Ascending aorta (tissue), 2 donors: ENCODE measurements at regions not wholly inside any gene's neighbourhood (a gene's known extent, or its start where the extent isn't known, plus 50 kb on each side); places are given as distances from the start of the nearest gene placed in this dataset.

Experiments used
- DNase-seq, 2 donors: peaks; one replicate each; pipeline ENCODE4 v3.0.0-alpha.2; 2019; ENCODE audit warnings: low spot score in 2 of 2
- H3K27ac ChIP-seq, 2 donors: fragments of 200-600 bp; sonication (generic); one replicate each; pipeline ENCODE4 v1.5.1; 2016 to 2017; ENCODE audit warnings: mild to moderate bottlenecking in 1 of 2
- H3K27me3 ChIP-seq: fragments of 200-600 bp; sonication (generic); one replicate; pipeline ENCODE4 v1.5.1; 2017
- H3K36me3 ChIP-seq, 2 donors: fragments of 200-600 bp; sonication (generic); one replicate each; pipeline ENCODE4 v1.5.1; 2016
- H3K4me1 ChIP-seq, 2 donors: fragments of 200-600 bp; sonication (generic); one replicate each; pipeline ENCODE4 v1.5.1; 2016 to 2017; ENCODE audit warnings: mild to moderate bottlenecking in 1 of 2
- H3K4me3 ChIP-seq, 2 donors: fragments of 200-600 bp; sonication (generic); one replicate each; pipeline ENCODE4 v1.5.1; 2016 to 2017; ENCODE audit warnings: mild to moderate bottlenecking in 1 of 2
- H3K9me3 ChIP-seq, 2 donors: fragments of 200-600 bp; sonication (generic); one replicate each; pipeline ENCODE4 v1.5.1; 2016
- intact Hi-C: fragments of 100-400 bp; cut with DNase I; formaldehyde crosslinking; loops from one replicate; pipeline ENCODE4 v1.15.1; 2023
- TF ChIP-seq, protein P1 (sequence below), 3 experiments: fragments of 200-600 bp in 2 of 3; fragments of 450-650 bp in 1 of 3; sonication (generic) in 2 of 3; IDR thresholded peaks; one replicate each; pipeline ENCODE4 v1.5.1; 2016 to 2019; ENCODE audit warnings: antibody characterized with exemption in 3 of 3, mild to moderate bottlenecking in 1 of 3, moderate library complexity in 1 of 3

DNA sequence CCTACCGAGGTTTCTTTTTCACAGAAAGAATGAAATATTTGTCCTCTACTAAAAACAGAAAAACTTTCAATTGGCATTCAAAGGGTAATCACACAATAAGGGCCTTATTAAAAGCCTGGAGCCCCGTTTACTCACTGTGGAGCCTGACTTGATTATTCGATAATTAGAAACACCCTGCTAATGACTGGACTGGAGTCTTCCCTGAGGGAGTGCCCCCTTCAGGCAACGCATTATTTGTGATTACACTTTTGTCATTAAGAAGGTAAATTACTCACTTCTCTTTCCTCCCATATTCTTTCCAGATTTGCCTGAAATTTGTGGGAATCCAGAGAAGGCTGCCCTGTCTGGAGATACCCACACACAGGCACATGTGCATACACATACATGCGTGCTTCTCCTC, 444.2 kb upstream of the NPVF start:
- Histone ChIP-seq H3K4me3 (no peak overlapping the region), H3K9me3 (no peaks in the 10 kb centered on the region), H3K4me1 (no peaks in the 10 kb centered on the region), H3K36me3 (no peaks in the 10 kb centered on the region), H3K27me3 (no peaks in the 10 kb centered on the region), H3K27ac (no peak overlapping the region)
- TF ChIP-seq, protein P1, sequence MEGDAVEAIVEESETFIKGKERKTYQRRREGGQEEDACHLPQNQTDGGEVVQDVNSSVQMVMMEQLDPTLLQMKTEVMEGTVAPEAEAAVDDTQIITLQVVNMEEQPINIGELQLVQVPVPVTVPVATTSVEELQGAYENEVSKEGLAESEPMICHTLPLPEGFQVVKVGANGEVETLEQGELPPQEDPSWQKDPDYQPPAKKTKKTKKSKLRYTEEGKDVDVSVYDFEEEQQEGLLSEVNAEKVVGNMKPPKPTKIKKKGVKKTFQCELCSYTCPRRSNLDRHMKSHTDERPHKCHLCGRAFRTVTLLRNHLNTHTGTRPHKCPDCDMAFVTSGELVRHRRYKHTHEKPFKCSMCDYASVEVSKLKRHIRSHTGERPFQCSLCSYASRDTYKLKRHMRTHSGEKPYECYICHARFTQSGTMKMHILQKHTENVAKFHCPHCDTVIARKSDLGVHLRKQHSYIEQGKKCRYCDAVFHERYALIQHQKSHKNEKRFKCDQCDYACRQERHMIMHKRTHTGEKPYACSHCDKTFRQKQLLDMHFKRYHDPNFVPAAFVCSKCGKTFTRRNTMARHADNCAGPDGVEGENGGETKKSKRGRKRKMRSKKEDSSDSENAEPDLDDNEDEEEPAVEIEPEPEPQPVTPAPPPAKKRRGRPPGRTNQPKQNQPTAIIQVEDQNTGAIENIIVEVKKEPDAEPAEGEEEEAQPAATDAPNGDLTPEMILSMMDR (IDR thresholded peaks at IDR 0.05) = no peak
- intact Hi-C loops = no loop called here
- DNase-seq = no peak

DNA sequence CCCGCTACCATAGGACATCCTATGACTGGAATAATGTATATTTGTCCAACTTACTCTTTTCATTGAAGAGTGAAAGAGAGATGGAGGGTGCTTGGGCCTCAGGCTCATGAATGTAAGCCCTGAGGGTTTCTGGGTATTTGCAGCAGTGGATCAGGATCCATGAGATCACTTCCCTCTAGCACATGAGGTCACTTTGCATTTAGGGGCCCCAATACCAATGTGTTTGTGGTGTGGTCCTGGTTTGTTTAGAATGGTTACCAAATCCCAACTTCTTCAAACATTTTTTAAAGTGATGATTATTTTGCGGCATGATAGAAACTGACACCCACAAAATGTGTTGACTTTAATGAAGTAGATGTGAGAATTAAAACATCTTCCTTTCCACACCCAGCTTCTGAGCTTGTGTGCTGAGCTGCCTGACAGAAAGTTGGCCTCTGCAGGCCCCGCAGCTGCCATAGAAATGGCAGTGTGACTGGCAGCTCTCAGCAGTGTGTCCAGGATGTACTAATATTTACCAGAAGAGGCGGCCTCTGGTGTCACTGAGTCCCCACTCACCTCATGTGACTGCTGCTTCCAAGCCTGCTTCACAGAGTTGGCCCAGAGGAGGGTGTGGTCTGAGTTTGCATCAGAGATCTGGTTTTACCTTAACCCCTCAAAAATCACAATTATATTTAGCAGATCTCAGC, 447.6 kb upstream of the NPVF start:
- Histone ChIP-seq H3K9me3 (no peaks in the 10 kb centered on the region), H3K4me1 (peaks cover 0 to 2% of the 10 kb centered on the region in 2 donors), H3K27me3 (no peaks in the 10 kb centered on the region), H3K36me3 (no peaks in the 10 kb centered on the region), H3K4me3 (no peak overlapping the region), H3K27ac (no peak overlapping the region)
- DNase-seq = no peak
- intact Hi-C loops = no loop called here
- TF ChIP-seq, protein P1 (IDR thresholded peaks at IDR 0.05) = no peak

DNA sequence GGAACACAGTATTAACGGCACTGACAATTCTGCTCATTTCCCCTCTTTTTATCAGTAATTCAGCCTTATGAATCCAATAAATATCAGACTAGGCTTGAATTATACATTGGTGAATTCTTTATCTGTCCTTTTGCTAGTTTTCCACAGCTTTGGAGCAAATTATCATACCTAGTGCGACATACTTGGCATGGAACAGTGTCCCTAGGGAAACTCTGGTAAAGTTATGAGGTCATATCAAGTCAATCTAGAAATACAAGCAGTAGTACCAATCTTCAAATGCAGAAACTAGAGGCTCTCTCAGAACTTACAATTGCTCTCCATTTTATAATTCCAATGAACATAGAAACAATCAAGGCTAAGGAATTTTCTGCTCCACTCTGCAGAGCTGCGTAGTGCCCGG, 449.3 kb upstream of the NPVF start:
- Histone ChIP-seq H3K27ac (no peak overlapping the region), H3K36me3 (no peaks in the 10 kb centered on the region), H3K4me1 (peaks cover 2% of the 10 kb centered on the region in 2 donors), H3K9me3 (no peaks in the 10 kb centered on the region), H3K4me3 (no peak overlapping the region), H3K27me3 (no peaks in the 10 kb centered on the region)
- TF ChIP-seq, protein P1 (IDR thresholded peaks at IDR 0.05) = no peak
- intact Hi-C loops = no loop called here
- no peak for DNase-seq

DNA sequence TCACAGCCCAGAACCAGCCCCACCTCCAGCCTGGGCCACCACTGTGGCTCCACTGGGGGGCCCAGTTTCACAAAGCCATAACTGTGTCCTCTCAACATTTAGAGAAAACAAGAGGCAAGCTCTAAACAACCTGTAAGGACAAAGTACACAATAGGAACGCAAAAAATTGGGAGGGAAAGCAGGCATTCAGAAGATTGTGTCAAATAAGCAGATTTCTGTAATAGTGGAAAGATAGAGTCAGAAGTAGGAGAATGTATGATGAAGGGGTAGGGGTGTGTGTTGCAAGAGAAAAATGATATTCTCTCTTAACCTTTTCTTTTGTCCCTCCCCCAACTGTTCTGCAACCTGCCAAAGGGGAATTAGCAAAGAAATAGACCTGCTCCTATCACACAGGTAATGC, 449.9 kb upstream of the NPVF start:
- TF ChIP-seq, protein P1 (IDR thresholded peaks at IDR 0.05) = no peak
- no peak overlapping the region for H3K4me3 ChIP-seq
- H3K9me3 ChIP-seq = no peaks in the 10 kb centered on the region
- no peak overlapping the region for H3K27ac ChIP-seq
- no peaks in the 10 kb centered on the region for H3K36me3 ChIP-seq
- intact Hi-C loops = no loop called here
- no peaks in the 10 kb centered on the region for H3K27me3 ChIP-seq
- no peak for DNase-seq
- peaks cover 2% of the 10 kb centered on the region in 2 donors for H3K4me1 ChIP-seq

DNA sequence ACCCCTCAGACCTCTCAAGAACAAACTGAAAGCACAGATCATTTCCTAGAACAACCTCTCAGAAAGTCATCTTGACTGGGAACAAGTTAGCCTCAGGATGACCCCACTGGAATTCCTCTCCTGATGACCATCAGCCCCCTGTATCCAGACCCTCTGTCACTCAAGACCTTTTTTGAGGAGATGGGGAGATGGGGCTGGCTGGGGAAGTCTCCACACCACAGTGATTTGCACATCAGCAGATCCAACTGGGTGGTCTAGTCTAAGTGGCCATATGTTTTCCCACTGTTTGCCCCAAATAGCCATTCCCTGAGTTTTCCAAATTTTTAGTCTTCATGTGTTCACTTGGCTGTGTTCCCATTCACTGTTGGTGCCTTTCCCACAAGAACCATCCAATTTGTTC, 452.4 kb upstream of the NPVF start:
- intact Hi-C loops = no loop called here
- no peak for DNase-seq

More for the DNA sequence above, 452.4 kb upstream of the NPVF start:
- Histone ChIP-seq H3K27me3 (no peaks in the 10 kb centered on the region), H3K4me1 (peaks cover 2% of the 10 kb centered on the region in 2 donors), H3K4me3 (no peak overlapping the region), H3K27ac (no peak overlapping the region), H3K9me3 (no peaks in the 10 kb centered on the region), H3K36me3 (no peaks in the 10 kb centered on the region)
- TF ChIP-seq, protein P1 (IDR thresholded peaks at IDR 0.05) = no peak
